ENCODE measurements at regions not wholly inside any gene's neighbourhood (a gene's known extent, or its start where the extent isn't known, plus 50 kb on each side); places are given as distances from the start of the nearest gene placed in this dataset.

DNA sequence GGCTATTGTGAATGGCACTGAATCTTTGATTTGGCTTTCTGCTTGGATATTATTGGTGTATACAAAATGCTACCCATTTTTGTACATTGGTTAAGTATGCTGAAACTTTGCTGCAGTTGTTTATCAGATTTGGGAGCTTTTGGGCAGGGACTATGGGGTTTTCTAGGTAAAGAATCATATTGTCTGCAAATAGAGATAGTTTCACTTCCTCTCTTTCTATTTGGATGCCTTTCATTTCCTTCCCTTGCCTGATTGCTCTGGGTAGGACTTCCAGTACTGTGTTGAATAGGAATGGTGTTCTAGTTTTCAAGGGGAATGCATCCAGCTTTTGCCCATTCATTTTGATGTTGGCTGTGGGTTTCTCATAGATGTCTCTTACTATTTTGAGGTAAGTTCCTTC is 489.1 kb upstream of the LRATD1 start:
- TF ChIP-seq, protein P1, sequence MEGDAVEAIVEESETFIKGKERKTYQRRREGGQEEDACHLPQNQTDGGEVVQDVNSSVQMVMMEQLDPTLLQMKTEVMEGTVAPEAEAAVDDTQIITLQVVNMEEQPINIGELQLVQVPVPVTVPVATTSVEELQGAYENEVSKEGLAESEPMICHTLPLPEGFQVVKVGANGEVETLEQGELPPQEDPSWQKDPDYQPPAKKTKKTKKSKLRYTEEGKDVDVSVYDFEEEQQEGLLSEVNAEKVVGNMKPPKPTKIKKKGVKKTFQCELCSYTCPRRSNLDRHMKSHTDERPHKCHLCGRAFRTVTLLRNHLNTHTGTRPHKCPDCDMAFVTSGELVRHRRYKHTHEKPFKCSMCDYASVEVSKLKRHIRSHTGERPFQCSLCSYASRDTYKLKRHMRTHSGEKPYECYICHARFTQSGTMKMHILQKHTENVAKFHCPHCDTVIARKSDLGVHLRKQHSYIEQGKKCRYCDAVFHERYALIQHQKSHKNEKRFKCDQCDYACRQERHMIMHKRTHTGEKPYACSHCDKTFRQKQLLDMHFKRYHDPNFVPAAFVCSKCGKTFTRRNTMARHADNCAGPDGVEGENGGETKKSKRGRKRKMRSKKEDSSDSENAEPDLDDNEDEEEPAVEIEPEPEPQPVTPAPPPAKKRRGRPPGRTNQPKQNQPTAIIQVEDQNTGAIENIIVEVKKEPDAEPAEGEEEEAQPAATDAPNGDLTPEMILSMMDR (conservative IDR thresholded peaks at IDR 0.05; ENCODE audit: low read depth in 2 of 2): no peak
- TF ChIP-seq EZH2phosphoT487 (IDR thresholded peaks at IDR 0.05; ENCODE audit: unreplicated experiment) (no peak), EZH2 (IDR thresholded peaks at IDR 0.05; ENCODE audit: low read depth, unreplicated experiment) (no peak), POLR2AphosphoS5 (IDR thresholded peaks at IDR 0.05; ENCODE audit: low read depth) (no peak), ZNF462 (CRISPR knock-in tag; IDR thresholded peaks at IDR 0.05) (no peak), CREB1 (CRISPR knock-in tag; IDR thresholded peaks at IDR 0.05; ENCODE audit: low read depth) (no peak), JUNB (IDR thresholded peaks at IDR 0.05; ENCODE audit: unreplicated experiment) (no peak), STAT1 (IDR thresholded peaks at IDR 0.05; ENCODE audit: unreplicated experiment) (no peak), ZNF331 (CRISPR knock-in tag; IDR thresholded peaks at IDR 0.05; ENCODE audit: low read depth) (no peak)
- TF ChIP-seq, protein P2, sequence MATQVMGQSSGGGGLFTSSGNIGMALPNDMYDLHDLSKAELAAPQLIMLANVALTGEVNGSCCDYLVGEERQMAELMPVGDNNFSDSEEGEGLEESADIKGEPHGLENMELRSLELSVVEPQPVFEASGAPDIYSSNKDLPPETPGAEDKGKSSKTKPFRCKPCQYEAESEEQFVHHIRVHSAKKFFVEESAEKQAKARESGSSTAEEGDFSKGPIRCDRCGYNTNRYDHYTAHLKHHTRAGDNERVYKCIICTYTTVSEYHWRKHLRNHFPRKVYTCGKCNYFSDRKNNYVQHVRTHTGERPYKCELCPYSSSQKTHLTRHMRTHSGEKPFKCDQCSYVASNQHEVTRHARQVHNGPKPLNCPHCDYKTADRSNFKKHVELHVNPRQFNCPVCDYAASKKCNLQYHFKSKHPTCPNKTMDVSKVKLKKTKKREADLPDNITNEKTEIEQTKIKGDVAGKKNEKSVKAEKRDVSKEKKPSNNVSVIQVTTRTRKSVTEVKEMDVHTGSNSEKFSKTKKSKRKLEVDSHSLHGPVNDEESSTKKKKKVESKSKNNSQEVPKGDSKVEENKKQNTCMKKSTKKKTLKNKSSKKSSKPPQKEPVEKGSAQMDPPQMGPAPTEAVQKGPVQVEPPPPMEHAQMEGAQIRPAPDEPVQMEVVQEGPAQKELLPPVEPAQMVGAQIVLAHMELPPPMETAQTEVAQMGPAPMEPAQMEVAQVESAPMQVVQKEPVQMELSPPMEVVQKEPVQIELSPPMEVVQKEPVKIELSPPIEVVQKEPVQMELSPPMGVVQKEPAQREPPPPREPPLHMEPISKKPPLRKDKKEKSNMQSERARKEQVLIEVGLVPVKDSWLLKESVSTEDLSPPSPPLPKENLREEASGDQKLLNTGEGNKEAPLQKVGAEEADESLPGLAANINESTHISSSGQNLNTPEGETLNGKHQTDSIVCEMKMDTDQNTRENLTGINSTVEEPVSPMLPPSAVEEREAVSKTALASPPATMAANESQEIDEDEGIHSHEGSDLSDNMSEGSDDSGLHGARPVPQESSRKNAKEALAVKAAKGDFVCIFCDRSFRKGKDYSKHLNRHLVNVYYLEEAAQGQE (IDR thresholded peaks at IDR 0.05; ENCODE audit: unreplicated experiment): no peak
